Lung microvascular endothelial cell (primary cell): ENCODE measurements at regions not wholly inside any gene's neighbourhood (a gene's known extent, or its start where the extent isn't known, plus 50 kb on each side); places are given as distances from the start of the nearest gene placed in this dataset.

Experiments
- DNase-seq, 2 donors: peaks; one replicate each; pipeline versions ENCODE4 v3.0.0 to v3.0.0-alpha.2; 2010; ENCODE audit warnings: low read depth in 2 of 2

GRCh38 chr11:134702827-134703226, 290.8 kb upstream of the B3GAT1 start:
- no peak for DNase-seq

GRCh38 chr11:134701564-134702165, 289.6 kb upstream of the B3GAT1 start:
- DNase-seq, result no peak

- no peak for DNase-seq
Observed at GRCh38 chr11:134700101-134700640, 288.1 kb upstream of the B3GAT1 start.

- no peak for DNase-seq
Observed at GRCh38 chr11:134696455-134696854, 284.4 kb upstream of the B3GAT1 start.

DNA sequence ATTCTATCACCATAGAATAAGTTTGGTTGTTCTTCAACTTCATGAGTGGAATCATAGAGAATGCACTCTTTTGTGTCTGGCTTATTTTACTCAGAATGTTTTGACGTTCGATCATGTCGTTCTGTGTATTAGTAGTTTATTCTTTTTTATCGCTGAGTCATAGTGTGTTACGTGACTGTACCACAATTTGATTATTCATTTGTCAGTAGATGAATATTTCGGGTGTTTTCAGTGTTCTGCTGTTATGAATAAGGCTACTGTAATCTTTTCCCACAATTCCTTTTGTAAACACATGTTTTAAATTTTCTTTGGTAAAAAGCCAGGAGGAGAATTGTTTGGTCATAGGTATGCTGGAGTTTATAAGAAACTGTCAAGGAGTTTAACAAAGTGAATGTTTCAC, 279.9 kb upstream of the B3GAT1 start:
- DNase-seq, result no peak

GRCh38 chr11:134691295-134691873, 279.3 kb upstream of the B3GAT1 start:
- no peak for DNase-seq

- no peak for DNase-seq
Observed at GRCh38 chr11:134689886-134690285, 277.8 kb upstream of the B3GAT1 start.

GRCh38 chr11:134687548-134687947, 275.5 kb upstream of the B3GAT1 start:
- DNase-seq, result no peak

- DNase-seq, result no peak
Observed at GRCh38 chr11:134686460-134687061, 274.5 kb upstream of the B3GAT1 start.

DNA sequence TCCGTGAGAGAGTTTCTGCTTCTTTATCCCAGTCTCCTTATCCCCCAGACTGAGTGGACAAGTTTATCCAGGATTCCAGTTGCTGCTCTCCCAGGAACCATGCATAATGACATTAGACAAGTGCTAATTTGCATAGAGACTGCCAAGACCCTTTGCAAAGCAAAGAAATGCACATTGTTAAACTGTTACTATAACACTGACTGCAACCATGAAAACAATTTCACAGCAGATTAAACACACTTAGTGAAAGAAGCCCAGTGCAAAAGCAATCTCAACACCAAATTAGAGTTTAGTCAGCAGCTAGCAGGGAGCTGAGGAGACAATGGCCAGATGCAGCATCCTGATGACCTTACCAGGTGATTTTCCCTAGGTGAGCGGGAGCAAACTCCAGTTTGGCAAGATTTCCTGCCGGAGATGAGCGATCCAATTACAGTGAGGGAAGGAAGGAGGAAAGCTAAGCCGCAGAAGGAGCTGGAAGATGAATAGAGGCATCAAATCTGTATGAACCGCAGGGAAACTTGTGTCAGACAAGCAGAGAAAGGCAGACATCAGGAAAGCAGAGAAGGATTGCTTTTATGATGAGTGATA, 273.8 kb upstream of the B3GAT1 start:
- DNase-seq, result no peak

DNA sequence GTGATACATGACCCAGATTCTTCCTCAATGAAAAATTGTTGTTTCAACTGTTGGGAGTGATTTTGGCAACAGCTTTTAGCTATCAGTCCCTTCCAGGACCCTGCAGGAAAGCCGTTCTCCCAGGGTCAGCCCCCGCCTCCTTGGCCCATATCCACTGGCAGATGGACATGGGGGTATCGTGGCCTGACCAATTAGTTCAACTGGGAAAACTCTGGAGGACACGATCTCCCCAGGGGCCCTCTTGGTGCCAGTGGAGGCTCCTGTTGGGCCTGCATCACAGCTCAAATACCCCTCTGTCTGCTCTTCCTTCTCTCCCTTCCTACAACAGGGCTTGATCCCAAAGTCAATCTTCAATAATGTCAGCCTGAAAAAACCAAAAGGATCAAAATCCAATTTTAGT, 272.5 kb upstream of the B3GAT1 start:
- DNase-seq, result no peak

DNA sequence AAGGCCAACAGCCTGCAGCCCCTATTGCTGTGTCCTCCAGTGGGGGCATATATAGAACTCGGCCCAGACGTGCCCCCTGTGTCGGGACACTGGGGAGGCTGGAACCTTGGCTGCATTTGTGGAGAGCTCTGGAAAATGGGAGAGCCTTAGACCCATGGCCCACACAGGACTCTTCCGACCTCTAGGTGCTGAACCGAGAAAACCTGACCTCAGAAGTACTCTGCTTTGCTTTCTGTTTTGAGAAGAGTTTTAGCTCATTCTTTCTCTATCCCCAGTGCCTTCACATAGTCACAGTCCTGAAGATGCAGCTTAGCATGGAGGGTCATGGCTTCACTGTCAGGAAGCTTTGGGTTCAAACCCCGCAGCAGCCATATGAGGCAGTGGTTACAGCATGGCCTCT, 271.8 kb upstream of the B3GAT1 start:
- no peak for DNase-seq

GRCh38 chr11:134682577-134682976, 270.5 kb upstream of the B3GAT1 start:
- DNase-seq, result no peak

DNA sequence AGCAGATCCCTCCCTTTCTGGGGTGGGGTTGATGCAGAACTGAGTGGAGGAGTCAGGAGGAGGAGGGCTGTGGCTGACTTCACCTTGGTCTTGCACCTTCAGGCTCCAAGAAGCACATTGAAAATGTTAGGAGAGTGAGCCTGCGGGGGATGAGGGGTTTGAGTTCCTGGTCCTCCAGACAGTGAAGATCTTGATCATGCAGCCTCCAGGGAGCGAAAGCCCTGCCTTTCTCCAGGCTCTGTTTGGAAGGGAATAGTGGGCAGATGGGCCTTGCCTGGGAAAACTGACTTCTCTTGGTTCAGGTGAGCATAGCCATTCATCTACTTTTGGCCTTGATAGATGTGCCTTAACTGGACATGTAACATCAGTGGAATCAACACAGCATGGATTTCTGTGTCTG, 267.6 kb upstream of the B3GAT1 start:
- DNase-seq, result no peak

DNA sequence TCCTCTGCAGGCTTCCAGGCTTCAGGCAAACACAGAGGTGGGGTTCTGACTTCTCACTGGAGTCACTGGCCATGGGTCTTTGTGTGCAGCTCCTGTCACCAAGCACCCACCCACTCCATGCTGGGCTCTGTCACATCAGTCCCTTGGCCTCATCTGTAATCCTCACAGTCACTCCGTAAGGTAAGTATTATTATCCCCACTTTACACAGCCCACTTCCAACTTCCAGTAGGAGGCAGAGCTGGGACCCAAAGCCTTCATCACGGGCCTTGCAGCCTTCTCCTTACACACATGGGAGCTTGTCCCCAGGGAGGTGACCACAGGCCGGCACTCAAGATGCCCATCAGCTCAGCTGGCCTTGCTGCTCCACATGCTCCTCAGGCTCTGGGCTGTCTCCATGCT, 266.7 kb upstream of the B3GAT1 start:
- DNase-seq, result no peak

GRCh38 chr11:134677891-134678551, 266.0 kb upstream of the B3GAT1 start:
- DNase-seq, result no peak

DNA sequence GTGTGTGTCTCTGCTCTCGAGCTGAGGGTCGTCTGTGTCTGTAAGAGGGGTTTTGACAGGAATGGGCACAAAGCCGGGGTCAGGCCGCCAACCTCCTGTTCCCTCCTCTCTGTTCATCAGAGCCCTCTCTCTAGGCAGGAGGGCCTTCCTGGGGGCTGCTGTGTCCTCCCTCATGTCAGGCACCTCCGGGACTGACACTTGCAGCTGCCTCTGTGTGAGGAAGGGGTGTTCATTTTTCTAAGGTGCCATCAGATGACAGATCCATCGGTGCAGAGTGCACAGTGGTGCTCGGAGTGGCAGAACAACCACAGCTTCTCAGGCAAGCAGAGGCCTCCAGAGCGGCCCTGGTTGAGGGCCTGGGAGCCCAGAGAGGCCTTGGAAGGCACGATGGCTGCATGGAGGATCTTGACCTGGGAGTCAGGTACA, 265.4 kb upstream of the B3GAT1 start:
- DNase-seq, result no peak

DNA sequence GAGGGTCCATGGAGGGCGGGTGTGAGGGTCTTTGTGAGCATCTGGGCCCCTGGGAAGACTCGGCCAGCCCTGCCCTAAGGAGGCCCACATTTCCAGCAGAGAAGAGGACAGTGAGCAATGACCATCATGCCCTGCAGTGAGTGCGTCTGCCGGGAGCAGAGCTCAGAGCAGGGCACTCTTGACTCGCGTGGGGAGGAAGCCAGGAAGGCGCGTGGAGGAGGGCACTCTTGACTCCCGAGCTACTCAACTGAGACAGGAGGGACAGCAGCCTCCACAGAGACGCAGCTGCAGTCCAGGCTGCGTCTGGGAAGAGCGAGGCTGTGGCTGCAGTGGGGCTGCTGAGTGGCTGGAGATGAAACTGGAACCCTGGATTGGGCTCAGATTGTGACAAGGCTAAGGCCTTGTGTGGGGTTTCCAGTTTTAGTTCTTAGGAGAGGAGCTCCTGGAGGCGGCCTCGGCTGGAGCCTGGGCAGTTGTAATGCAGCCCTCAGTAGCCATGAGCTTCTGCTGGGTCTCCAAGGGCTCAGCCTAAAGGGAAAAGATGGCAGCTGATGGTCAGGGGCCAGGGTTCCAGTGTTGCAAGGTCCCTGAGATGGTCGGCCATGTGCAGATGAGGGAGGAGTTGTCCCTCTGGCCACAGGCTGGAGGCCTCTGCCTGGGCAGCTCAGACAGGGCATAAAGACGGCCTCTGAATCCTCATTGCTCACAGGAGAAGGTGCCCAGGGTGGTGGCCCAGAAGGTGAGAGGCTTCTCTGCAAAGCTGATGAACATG, 264.7 kb upstream of the B3GAT1 start:
- DNase-seq, result no peak

- no peak for DNase-seq
Observed at GRCh38 chr11:134675983-134676382, 263.9 kb upstream of the B3GAT1 start.

- DNase-seq, result no peak
Observed at GRCh38 chr11:134674974-134675373, 262.9 kb upstream of the B3GAT1 start.

DNA sequence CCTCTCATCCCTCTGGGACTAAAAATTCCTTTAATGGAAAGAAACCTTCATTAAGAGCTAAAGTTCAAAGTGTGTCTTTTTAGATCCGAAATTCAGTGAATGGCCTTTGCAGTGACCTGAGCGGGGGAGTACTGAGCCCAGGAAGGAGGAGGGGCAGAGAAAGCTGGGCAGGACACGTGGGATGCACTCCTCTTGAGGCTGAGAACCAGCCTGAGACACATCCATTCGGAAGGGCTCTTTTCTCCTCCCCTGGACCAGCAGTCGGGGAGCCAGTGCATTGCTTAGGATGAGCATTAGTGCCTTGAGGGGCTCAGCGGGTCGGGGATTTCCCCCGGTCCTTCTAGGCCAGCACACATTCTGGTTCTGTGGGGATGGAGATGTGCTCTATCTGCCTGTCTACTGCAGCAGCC, 258.9 kb upstream of the B3GAT1 start:
- DNase-seq, result no peak
